ENCODE measurements at regions not wholly inside any gene's neighbourhood (a gene's known extent, or its start where the extent isn't known, plus 50 kb on each side); places are given as distances from the start of the nearest gene placed in this dataset.
"Not testable (repeated sequence)": the region's sequence is repeated elsewhere in the genome, so short reads cannot be mapped to it uniquely, and the experiment has no call there.

DNA sequence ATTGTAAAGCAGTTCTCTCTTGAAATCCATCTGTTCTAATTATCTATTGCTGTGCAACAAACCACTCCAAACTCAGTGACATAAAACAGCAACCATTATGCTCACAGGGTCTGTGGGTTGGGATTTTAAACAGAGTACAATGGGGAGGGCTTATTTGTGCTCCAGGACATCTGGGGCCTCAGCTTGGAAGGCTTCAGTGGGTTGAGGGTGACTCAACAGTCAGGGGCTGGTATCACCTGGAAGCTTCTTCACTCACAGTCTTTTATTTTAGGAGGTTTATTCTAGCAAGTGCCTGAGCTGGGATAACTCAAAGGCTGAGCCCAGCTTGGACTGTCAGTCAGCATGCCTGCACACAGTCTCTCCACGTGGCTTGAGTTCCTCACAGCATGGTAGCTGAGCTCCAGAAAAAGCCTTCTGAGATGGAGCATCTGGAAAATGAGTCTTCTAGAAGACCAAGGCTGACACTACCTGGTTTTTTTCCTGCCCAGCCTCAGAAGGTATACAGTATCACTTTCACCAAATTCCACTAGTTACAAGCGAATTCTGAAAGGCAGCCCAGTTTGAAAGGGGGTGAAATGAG is 234.6 kb upstream of the ID4 start:
- Histone ChIP-seq H3K9me3 (no peaks in the 10 kb centered on the region), H3K27ac (no peak overlapping the region), H3K4me3 (ENCODE audit: low read depth in 1 of 2, low read length in 1 of 2) (no peak overlapping the region), H3K4me1 (ENCODE audit: control insufficient read depth in 1 of 2, insufficient read depth in 1 of 2, low read depth in 1 of 2, low read length in 1 of 2) (no peaks in the 10 kb centered on the region), H3K36me3 (no peaks in the 10 kb centered on the region), H3K27me3 (no peaks in the 10 kb centered on the region)
- TF ChIP-seq, protein P1, sequence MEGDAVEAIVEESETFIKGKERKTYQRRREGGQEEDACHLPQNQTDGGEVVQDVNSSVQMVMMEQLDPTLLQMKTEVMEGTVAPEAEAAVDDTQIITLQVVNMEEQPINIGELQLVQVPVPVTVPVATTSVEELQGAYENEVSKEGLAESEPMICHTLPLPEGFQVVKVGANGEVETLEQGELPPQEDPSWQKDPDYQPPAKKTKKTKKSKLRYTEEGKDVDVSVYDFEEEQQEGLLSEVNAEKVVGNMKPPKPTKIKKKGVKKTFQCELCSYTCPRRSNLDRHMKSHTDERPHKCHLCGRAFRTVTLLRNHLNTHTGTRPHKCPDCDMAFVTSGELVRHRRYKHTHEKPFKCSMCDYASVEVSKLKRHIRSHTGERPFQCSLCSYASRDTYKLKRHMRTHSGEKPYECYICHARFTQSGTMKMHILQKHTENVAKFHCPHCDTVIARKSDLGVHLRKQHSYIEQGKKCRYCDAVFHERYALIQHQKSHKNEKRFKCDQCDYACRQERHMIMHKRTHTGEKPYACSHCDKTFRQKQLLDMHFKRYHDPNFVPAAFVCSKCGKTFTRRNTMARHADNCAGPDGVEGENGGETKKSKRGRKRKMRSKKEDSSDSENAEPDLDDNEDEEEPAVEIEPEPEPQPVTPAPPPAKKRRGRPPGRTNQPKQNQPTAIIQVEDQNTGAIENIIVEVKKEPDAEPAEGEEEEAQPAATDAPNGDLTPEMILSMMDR (IDR thresholded peaks at IDR 0.05): no peak

DNA sequence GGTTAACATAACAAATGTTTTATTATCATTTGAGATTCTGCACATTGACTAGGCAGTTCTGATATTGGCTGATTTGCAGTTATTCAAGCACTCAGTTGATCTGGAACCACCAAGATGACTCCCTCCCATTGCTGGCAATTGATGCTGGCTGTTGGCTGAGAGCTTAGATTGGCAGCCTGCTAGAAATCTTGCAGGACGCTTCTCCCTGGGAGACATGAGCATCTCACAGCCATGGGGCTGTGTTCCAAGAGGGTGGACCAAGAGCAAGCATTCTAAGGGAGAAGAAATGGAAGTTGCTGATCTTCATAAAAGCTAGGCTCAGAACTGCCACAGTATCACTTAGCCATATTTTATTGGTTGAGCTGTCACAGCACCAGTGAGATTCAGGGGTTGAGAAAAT is 233.4 kb upstream of the ID4 start:
- Histone ChIP-seq H3K9me3 (no peaks in the 10 kb centered on the region), H3K27ac (no peak overlapping the region), H3K4me1 (ENCODE audit: control insufficient read depth in 1 of 2, insufficient read depth in 1 of 2, low read depth in 1 of 2, low read length in 1 of 2) (no peaks in the 10 kb centered on the region), H3K27me3 (no peaks in the 10 kb centered on the region), H3K36me3 (no peaks in the 10 kb centered on the region), H3K4me3 (ENCODE audit: low read depth in 1 of 2, low read length in 1 of 2) (no peak overlapping the region)
- TF ChIP-seq, protein P1 (IDR thresholded peaks at IDR 0.05): no peak

DNA sequence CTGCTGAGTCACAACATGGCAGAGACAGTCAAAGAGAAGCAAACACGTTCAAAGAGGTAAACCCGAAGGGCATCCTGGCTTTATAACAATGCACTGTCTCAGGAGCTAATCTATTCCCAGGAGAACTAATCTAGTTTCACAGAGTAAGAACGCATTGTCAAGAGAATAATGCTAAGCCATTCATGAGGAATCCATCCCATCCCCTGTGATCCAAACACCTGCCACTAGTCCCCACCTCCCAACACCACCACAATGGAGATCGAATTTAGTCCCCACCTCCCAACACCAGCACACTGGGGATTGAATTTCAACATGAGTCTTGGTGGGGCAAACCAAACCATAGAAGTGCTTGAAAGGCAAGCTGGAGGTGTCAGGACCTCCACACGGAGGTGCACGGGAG is 231.5 kb upstream of the ID4 start:
- TF ChIP-seq, protein P1 (IDR thresholded peaks at IDR 0.05): no peak
- no peaks in the 10 kb centered on the region for H3K4me1 ChIP-seq (ENCODE audit: control insufficient read depth in 1 of 2, insufficient read depth in 1 of 2, low read depth in 1 of 2, low read length in 1 of 2)
- no peaks in the 10 kb centered on the region for H3K36me3 ChIP-seq
- H3K27ac ChIP-seq: no peak overlapping the region
- H3K9me3 ChIP-seq: no peaks in the 10 kb centered on the region
- H3K4me3 ChIP-seq (ENCODE audit: low read depth in 1 of 2, low read length in 1 of 2): no peak overlapping the region
- H3K27me3 ChIP-seq: no peaks in the 10 kb centered on the region

DNA sequence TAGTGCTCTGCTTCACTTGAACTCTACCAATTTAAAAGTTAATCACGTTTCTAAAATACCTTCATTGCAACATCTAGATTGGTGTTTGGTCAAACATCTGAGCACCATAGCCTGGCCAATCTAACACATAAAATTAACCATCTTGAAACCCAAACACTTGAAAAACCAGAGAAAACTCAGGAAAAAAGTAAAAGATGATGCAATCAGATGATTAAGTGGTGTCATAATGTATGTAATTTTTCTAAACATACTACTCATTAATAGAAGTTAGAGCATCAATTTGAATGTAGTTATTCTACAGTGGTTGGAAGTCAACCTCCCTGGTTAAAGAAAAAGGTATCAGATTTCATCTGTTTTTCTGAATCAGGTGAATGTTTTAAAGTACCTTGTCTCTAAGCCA is 228.6 kb upstream of the ID4 start:
- Histone ChIP-seq H3K4me3 (ENCODE audit: low read depth in 1 of 2, low read length in 1 of 2) (no peak overlapping the region), H3K4me1 (ENCODE audit: control insufficient read depth in 1 of 2, insufficient read depth in 1 of 2, low read depth in 1 of 2, low read length in 1 of 2) (no peaks in the 10 kb centered on the region), H3K36me3 (no peaks in the 10 kb centered on the region), H3K9me3 (no peaks in the 10 kb centered on the region), H3K27ac (no peak overlapping the region), H3K27me3 (no peaks in the 10 kb centered on the region)
- TF ChIP-seq, protein P1 (IDR thresholded peaks at IDR 0.05): no peak

DNA sequence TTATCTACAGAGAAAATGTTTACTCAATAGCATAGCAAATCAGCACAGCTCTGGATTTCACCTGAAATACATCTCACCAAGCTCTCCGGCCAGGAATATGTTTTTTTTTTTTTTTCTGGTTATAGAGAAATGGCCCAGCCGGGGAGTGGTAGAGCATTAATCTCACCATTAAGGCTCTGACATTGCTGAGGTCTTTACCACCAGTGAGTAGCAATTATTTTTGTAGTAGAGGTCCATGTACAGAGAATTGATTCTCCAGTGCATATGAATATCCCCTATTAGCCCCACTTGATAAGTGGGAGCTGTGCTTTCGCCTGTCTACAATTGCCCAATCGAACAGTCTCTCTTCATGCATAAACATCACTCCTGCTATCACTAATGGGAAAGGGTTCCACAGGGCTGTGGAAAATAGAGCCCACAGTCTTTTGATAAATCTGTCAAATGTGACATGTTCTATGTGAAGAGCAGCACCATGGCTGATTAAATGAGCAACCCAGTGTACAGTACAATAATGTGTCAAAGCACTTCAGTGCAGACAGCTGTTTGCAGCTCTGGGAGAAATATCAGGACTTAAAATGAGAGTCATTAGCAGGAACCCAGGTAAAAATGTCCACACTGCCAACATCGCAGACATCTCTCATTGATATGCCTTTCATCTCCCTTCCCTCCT is 227.1 kb upstream of the ID4 start:
- H3K27me3 ChIP-seq: no peaks in the 10 kb centered on the region
- H3K9me3 ChIP-seq: no peaks in the 10 kb centered on the region
- H3K27ac ChIP-seq: no peak overlapping the region
- H3K4me3 ChIP-seq (ENCODE audit: low read depth in 1 of 2, low read length in 1 of 2): no peak overlapping the region
- TF ChIP-seq, protein P1 (IDR thresholded peaks at IDR 0.05): no peak
- H3K4me1 ChIP-seq (ENCODE audit: control insufficient read depth in 1 of 2, insufficient read depth in 1 of 2, low read depth in 1 of 2, low read length in 1 of 2): no peaks in the 10 kb centered on the region
- no peaks in the 10 kb centered on the region for H3K36me3 ChIP-seq

DNA sequence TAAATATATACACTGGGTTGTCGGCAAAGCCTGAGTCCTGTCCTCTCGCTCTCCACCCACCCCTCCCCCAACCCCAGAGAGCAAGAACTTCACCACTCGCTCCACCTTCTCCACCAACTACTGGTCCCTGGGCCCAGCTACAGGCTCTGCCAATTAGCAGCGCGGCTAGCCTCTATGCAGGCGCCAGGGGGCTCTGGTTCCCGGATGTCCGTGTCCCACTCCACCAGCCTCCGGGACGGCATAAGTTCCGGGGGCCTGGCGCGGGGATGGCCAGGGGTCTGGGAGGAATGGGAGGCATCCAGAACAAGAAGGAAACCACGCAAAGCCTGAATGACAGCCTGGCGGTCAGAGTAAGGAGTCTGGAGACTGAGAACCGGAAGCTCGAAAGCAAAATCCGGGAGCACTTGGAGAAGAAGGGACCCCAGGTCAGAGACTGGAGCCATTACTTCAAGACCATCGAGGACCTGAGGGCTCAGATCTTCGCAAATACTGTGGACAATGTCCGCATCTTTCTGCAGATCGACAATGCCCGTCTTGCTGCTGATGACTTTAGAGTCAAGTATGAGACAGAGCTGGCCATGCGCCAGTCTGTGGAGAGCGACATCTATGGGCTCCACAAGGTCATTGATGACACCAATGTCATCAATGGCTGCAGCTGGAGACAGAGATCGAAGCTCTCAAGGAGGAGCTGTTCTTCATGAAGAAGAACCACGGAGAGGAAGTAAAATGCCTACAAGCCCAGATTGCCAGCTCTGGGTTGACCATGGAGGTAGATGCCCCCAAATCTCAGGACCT is 224.3 kb upstream of the ID4 start:
- not testable (repeated sequence) for H3K4me1 ChIP-seq (ENCODE audit: control insufficient read depth in 1 of 2, insufficient read depth in 1 of 2, low read depth in 1 of 2, low read length in 1 of 2); H3K9me3 ChIP-seq; H3K27me3 ChIP-seq; H3K27ac ChIP-seq; H3K4me3 ChIP-seq (ENCODE audit: low read depth in 1 of 2, low read length in 1 of 2); H3K36me3 ChIP-seq
